Fibroblast of skin of left quadriceps (primary cell): ENCODE measurements at regions not wholly inside any gene's neighbourhood (a gene's known extent, or its start where the extent isn't known, plus 50 kb on each side); places are given as distances from the start of the nearest gene placed in this dataset.

Experiments
- DNase-seq, 2 experiments: peaks; one replicate each; pipeline ENCODE4 v3.0.0-alpha.2; 2013; ENCODE audit warnings: low read depth in 2 of 2

DNA sequence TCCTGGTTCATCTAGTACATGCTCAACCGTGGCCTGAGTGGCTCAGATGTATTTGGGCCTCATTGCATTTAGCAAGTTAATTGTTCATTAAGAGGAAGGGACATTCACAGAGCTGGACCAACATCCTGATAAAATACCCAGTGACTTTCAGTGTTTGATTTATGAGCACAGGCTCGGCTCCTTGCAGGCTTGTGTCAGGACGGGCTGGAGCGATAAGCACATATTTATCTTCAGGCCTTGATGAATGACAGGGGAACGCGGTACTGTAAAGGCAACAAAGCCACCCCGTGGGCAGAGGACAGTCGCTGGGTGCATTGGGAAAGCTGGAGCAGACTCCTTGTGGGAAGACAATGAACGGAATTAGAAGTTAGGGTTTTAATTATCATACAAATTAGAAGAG, 548.6 kb upstream of the HS6ST1 start:
- DNase-seq, result no peak

DNA sequence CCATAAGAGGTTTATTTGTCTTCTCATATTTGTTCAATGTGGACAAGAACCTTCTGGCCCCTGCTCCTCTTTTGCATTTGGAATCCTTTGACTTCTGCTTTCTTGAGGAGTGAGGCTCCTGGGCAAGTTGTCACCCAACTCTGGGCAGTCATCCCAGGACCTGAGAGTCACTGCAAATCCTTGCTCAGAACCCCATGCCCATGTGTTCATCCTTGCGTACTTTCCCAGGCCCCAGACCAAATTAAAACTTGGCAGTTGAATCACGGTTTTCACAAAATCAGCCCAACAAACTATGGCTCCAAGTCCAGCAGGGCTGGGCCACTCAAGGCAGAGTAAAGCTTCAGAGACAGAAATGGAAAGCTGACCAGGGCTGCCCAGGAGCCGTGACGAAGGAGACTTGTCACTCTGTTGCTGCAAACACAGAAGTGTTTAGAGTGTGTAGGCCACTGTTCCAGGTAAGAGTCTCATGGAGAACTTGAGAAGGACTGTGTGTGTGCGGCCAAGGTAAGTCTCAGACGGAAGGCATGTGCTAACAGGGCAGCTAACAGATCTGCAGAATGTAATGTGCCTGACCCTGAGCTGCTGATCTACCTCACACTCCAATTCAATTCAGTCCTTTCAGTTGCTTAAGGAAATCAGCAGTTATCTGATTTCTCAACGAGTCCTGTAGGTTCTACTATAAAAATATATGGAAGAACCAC, 549.4 kb upstream of the HS6ST1 start:
- DNase-seq, result no peak

- DNase-seq, result peak; percentile 20 to 21
These were observed 550.3 kb upstream of the HS6ST1 start for GRCh38 chr2:128868686-128869551.

- DNase-seq, result no peak
These were observed 555.9 kb upstream of the HS6ST1 start for GRCh38 chr2:128874608-128875007.

GRCh38 chr2:128876986-128877983, 558.6 kb upstream of the HS6ST1 start:
- DNase-seq, result no peak

DNA sequence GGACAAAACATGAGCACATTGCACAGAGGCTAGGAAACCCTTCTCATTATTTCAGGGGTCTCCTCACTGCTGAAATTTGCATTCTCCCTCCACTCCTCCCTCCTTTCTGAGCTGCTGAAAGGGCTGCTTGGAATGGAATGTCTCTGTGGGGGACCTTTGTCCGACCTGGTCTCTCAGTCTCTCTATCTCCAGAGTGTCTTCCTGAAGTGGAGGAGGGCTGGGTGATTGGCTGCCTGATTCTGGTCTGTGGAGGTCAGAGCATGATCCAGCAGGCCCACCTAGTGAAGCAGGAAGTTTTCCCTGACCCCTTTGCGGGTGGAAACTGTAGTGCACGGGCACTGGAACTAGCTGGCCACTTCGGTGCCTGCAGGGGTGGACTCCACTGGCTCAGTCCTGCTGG, 560.5 kb upstream of the HS6ST1 start:
- no peak for DNase-seq

- DNase-seq, result no peak
These were observed 576.2 kb upstream of the HS6ST1 start for GRCh38 chr2:128894896-128895295.

DNA sequence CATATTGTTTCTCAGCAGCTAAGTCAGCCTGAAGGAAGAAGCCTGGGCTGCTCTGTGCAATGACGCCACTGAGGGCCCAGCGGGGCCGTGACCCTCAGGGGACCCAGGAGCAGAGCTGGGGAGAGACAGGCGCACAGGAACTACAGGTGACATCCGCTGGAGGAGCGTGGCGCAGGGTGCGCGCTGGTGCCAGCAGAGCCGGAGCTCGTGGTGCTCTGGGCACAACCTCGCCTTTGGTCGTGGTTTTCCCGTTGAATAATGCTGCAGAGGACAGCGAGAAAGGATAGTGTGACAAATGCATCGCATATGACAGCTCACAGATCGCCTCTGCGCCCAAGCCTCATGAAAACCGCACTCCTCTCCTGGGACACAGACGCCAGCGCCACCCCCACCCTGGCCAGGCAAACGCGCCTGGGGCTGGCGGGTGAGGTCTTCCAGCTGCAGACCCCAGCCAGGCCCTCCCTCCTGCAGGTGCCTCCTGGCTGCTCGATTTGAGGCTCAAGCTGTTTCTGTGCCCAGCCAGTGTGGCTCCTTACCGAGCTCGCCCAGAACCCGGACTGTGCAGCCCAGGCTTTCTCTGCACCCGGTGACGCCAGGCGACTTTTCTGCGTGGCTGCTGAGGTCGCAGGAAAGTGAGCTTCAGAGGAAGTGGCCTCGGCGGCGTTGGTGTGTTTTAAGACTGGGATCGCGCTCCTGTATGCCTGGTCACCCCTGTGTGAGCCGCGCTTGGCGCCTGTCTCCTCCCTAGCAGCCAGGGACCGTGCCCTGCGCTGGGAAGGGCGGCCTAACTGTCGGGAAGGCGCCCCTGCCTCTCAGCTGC, 583.1 kb upstream of the HS6ST1 start:
- DNase-seq, result no peak

DNA sequence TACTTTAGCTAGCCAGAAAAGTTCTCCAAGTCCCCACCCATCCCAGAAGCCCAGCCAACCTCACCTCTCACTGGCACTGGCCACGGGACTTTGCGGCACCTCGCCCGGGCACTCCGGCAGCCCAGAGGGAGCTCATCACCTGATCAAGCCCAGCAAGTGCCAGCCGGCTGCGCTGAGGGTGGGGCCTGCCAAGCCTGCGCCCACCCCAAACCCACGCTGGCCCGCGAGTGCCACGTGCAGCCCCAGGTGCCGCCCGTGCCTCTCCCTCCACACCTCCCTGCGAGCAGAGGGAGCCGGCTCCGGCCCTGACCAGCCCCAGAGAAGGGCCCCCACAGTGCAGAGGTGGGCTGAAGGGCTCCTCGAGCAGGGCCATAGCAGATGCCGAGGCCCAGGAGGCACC, 585.0 kb upstream of the HS6ST1 start:
- DNase-seq, result no peak

GRCh38 chr2:128911276-128911675, 592.6 kb upstream of the HS6ST1 start:
- DNase-seq, result no peak

DNA sequence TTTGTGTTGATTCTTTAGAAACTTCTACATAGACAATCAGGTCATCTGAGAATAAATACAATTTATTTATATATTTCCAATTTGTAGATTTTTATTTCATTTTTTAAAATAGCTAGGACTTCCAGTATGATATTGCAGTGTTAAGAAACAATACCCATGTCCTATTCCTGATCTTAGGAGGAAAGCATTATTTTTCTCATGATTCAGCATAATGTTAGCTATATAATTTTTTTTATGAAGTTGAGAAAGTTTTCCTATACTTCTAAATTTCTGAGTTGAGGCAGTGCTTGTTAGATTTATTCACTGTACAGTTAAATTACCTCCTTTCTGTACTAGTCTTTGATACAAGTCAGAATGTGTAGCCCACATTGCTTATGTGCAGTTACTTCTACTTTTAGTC, 595.7 kb upstream of the HS6ST1 start:
- DNase-seq, result no peak

- DNase-seq, result no peak
These were observed 603.1 kb upstream of the HS6ST1 start for GRCh38 chr2:128921751-128922150.

DNA sequence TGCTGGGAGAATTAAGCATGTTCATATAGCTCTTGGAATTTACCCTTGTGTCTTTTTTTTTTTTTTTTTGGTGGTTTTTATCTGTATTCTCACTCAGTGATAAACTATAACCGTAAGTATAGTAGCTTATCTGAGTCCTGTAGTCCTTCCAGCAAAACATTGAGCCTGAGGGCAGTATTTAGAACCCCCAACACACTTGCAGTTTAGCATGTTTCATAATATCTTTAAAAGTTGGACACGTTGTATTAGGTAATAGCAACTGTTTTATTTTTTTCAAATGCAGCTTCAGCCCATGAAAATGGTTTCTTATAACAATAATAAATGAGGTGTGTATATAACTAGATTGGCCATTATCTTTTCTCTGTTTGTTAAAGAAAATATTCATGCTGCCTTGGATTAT, 603.5 kb upstream of the HS6ST1 start:
- no peak for DNase-seq

DNA sequence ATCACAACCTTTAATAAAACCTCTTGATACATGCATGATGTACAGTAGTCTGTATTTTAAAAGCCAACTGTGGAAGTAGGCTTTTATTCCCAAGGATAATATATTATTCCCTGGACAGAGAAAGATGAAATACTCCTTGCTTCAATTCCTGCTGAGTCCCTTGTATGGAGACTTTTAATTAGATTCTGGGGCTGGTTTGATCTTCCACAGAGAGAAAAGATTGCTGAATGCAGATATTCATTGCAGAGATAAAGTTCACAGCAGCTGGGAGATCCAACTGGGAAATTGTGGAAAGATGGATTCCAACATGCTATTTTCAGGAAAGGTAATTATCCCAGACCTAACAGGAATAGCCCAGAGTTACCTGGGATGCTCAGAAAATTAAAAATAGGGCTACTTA, 607.0 kb upstream of the HS6ST1 start:
- no peak for DNase-seq

GRCh38 chr2:128930101-128930500, 611.4 kb upstream of the HS6ST1 start:
- no peak for DNase-seq

DNA sequence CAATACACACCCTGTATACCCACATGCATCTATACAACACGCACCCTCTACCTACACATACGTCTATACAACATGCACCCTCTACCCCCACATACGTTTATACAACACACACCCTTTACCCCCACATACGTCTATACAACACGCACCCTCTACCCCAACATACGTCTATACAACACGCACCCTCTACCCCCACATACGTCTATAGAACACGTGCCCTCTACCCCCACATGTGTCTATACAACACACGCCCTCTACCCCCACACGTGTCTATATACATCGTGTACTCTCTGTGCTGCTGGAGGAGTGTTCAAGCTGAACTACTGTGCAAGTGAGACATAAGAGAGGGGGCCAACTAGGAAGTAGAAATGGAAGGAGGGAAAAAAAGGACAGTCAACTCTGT, 621.7 kb upstream of the HS6ST1 start:
- no peak for DNase-seq

GRCh38 chr2:128941751-128942150, 623.1 kb upstream of the HS6ST1 start:
- DNase-seq, result no peak

DNA sequence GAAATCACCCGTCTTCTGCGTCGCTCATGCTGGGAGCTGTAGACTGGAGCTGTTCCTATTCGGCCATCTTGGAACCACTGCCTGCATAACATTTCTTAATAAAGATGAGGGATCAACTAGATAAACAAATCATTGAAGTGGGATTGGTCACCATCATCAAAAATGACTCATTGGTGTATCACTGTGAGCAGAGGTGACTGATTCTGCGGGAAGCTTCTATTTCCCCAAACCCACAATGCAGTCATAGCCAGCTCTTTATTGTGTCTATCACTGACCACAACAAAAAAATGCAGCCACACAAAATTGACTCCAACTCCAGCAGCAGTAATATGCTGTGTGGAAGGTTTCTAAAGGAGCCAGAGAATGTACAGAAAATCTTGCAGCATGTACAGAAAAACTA, 630.7 kb upstream of the HS6ST1 start:
- DNase-seq, result no peak

DNA sequence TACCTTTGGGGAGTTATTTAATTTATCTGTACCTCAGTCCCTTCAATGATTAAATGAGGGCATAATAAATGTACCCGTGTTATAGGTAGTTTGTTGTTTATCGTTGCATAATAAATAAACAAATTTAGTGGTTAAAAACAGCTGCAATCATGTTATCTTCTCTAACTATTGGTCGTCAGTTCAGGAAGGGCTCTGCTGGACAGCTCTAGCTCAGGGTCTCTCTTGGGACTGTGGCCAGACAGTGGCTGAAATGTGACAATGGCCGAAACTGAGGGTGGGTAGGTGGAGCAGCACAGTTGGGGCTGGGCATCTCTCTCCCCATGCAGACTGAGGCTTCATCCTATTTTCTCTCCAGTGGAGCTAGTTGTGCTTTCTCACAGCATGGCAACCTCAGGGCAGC, 632.1 kb upstream of the HS6ST1 start:
- no peak for DNase-seq

GRCh38 chr2:128958241-128958640, 639.6 kb upstream of the HS6ST1 start:
- no peak for DNase-seq

DNA sequence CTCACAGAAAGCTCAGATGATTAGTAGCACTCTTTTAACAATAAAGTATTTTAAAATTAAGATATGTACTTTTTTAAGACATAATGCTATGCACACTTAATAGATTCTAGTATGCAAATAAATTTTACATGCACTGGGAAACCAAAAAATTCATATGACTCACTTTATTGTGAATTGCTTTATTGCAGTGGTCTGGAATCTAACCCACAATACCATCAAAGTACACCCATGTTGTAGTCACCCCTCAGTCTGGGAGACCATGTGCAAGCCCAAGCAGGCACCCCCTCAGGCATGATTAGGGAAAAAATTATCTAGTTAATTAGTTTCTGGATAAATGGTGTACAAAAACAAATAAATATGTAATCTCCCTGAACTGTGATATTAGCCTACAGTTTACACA, 649.0 kb upstream of the HS6ST1 start:
- no peak for DNase-seq
